ENCODE measurements at regions not wholly inside any gene's neighbourhood (a gene's known extent, or its start where the extent isn't known, plus 50 kb on each side); places are given as distances from the start of the nearest gene placed in this dataset.

GRCh38 chr14:44436458-44436857, 70.6 kb downstream of the FSCB start:
- Histone ChIP-seq H3K4me3 (ENCODE audit: insufficient read depth in 1 of 2, low read depth in 1 of 2, low read length in 2 of 2) (no peak overlapping the region), H2BK5ac (ENCODE audit: low read depth, low read length, poor library complexity, severe bottlenecking) (no peak overlapping the region), H3K36me3 (ENCODE audit: control insufficient read depth in 1 of 2, insufficient read depth in 2 of 2, low read depth in 1 of 2, low read length in 2 of 2) (no peaks in the 10 kb centered on the region), H2AK5ac (ENCODE audit: low read length, severe bottlenecking) (no peak overlapping the region), H3K4ac (ENCODE audit: low read depth in 1 of 2, low read length in 2 of 2) (no peak overlapping the region), H3K9ac (ENCODE audit: low read length) (no peak overlapping the region), H3K9me3 (ENCODE audit: control insufficient read depth, low read length) (peaks cover 3% of the 10 kb centered on the region), H2BK120ac (ENCODE audit: low read depth, low read length) (no peak overlapping the region), H3K27me3 (ENCODE audit: control insufficient read depth in 1 of 2, insufficient read depth in 1 of 2, low read length in 2 of 2) (no peaks in the 10 kb centered on the region), H3K27ac (ENCODE audit: low read length, poor library complexity, severe bottlenecking) (no peak overlapping the region), H2BK15ac (ENCODE audit: low read depth, poor library complexity, severe bottlenecking) (no peak overlapping the region), H3K14ac (ENCODE audit: low read length in 2 of 2) (no peak overlapping the region), H3K4me1 (ENCODE audit: control insufficient read depth, insufficient read depth, low read depth, low read length) (no peaks in the 10 kb centered on the region), H3K23ac (ENCODE audit: low read length in 2 of 2) (no peak overlapping the region), H4K8ac (ENCODE audit: low read length) (no peak overlapping the region), H3K79me1 (replicated peaks; ENCODE audit: low read length, poor library complexity, severe bottlenecking) (no peaks in the 10 kb centered on the region), H3K4me2 (ENCODE audit: low read length, poor library complexity, severe bottlenecking) (no peak overlapping the region), H4K91ac (ENCODE audit: low read length) (no peak overlapping the region), H3K18ac (ENCODE audit: low read depth in 1 of 2, low read length in 2 of 2) (no peak overlapping the region), H2BK12ac (ENCODE audit: low read length in 2 of 2) (no peak overlapping the region), H2AFZ (ENCODE audit: low read depth, low read length) (no peak overlapping the region)
- no peak for DNase-seq

GRCh38 chr14:44428231-44428945, 78.7 kb downstream of the FSCB start:
- no peak overlapping the region for H3K27ac ChIP-seq (ENCODE audit: low read length, poor library complexity, severe bottlenecking)
- H2BK120ac ChIP-seq (ENCODE audit: low read depth, low read length), result no peak overlapping the region
- no peak overlapping the region for H3K23ac ChIP-seq (ENCODE audit: low read length in 2 of 2)
- no peaks in the 10 kb centered on the region for H3K36me3 ChIP-seq (ENCODE audit: control insufficient read depth in 1 of 2, insufficient read depth in 2 of 2, low read depth in 1 of 2, low read length in 2 of 2)
- no peaks in the 10 kb centered on the region for H3K27me3 ChIP-seq (ENCODE audit: control insufficient read depth in 1 of 2, insufficient read depth in 1 of 2, low read length in 2 of 2)
- no peak overlapping the region for H3K4me2 ChIP-seq (ENCODE audit: low read length, poor library complexity, severe bottlenecking)
- no peak overlapping the region for H3K4ac ChIP-seq (ENCODE audit: low read depth in 1 of 2, low read length in 2 of 2)
- no peak overlapping the region for H2AFZ ChIP-seq (ENCODE audit: low read depth, low read length)
- no peak overlapping the region for H2BK5ac ChIP-seq (ENCODE audit: low read depth, low read length, poor library complexity, severe bottlenecking)
- 74% methylated on average over 3 of the region's 3 CpGs for WGBS
- no peaks in the 10 kb centered on the region for H3K4me1 ChIP-seq (ENCODE audit: control insufficient read depth, insufficient read depth, low read depth, low read length)
- no peak overlapping the region for H4K91ac ChIP-seq (ENCODE audit: low read length)
- no peak overlapping the region for H4K8ac ChIP-seq (ENCODE audit: low read length)
- no peak overlapping the region for H3K9ac ChIP-seq (ENCODE audit: low read length)
- no peak overlapping the region for H3K18ac ChIP-seq (ENCODE audit: low read depth in 1 of 2, low read length in 2 of 2)
- H2BK12ac ChIP-seq (ENCODE audit: low read length in 2 of 2), result no peak overlapping the region
- H2AK5ac ChIP-seq (ENCODE audit: low read length, severe bottlenecking), result no peak overlapping the region
- H3K9me3 ChIP-seq (ENCODE audit: control insufficient read depth, low read length), result no peaks in the 10 kb centered on the region
- no peak overlapping the region for H2BK15ac ChIP-seq (ENCODE audit: low read depth, poor library complexity, severe bottlenecking)
- H3K4me3 ChIP-seq (ENCODE audit: insufficient read depth in 1 of 2, low read depth in 1 of 2, low read length in 2 of 2), result no peak overlapping the region
- no peak overlapping the region for H3K14ac ChIP-seq (ENCODE audit: low read length in 2 of 2)
- no peak for DNase-seq
- no peaks in the 10 kb centered on the region for H3K79me1 ChIP-seq (replicated peaks; ENCODE audit: low read length, poor library complexity, severe bottlenecking)

GRCh38 chr14:44422699-44423098, 84.4 kb downstream of the FSCB start:
- no peak overlapping the region for H3K18ac ChIP-seq (ENCODE audit: low read depth in 1 of 2, low read length in 2 of 2)
- H3K4ac ChIP-seq (ENCODE audit: low read depth in 1 of 2, low read length in 2 of 2), result no peak overlapping the region
- H3K4me2 ChIP-seq (ENCODE audit: low read length, poor library complexity, severe bottlenecking), result no peak overlapping the region
- no peak overlapping the region for H3K14ac ChIP-seq (ENCODE audit: low read length in 2 of 2)
- H3K9me3 ChIP-seq (ENCODE audit: control insufficient read depth, low read length), result no peaks in the 10 kb centered on the region
- no peak overlapping the region for H2BK5ac ChIP-seq (ENCODE audit: low read depth, low read length, poor library complexity, severe bottlenecking)
- H4K91ac ChIP-seq (ENCODE audit: low read length), result no peak overlapping the region
- H3K4me3 ChIP-seq (ENCODE audit: insufficient read depth in 1 of 2, low read depth in 1 of 2, low read length in 2 of 2), result no peak overlapping the region
- no peak overlapping the region for H2AK5ac ChIP-seq (ENCODE audit: low read length, severe bottlenecking)
- H3K27me3 ChIP-seq (ENCODE audit: control insufficient read depth in 1 of 2, insufficient read depth in 1 of 2, low read length in 2 of 2), result no peaks in the 10 kb centered on the region
- no peaks in the 10 kb centered on the region for H3K4me1 ChIP-seq (ENCODE audit: control insufficient read depth, insufficient read depth, low read depth, low read length)
- H2AFZ ChIP-seq (ENCODE audit: low read depth, low read length), result no peak overlapping the region
- no peak overlapping the region for H4K8ac ChIP-seq (ENCODE audit: low read length)
- DNase-seq, result no peak
- H3K9ac ChIP-seq (ENCODE audit: low read length), result no peak overlapping the region
- H2BK15ac ChIP-seq (ENCODE audit: low read depth, poor library complexity, severe bottlenecking), result no peak overlapping the region
- H3K36me3 ChIP-seq (ENCODE audit: control insufficient read depth in 1 of 2, insufficient read depth in 2 of 2, low read depth in 1 of 2, low read length in 2 of 2), result no peaks in the 10 kb centered on the region
- 90% methylated on average over 4 of the region's 4 CpGs for WGBS
- H3K79me1 ChIP-seq (replicated peaks; ENCODE audit: low read length, poor library complexity, severe bottlenecking), result no peaks in the 10 kb centered on the region
- H3K27ac ChIP-seq (ENCODE audit: low read length, poor library complexity, severe bottlenecking), result no peak overlapping the region
- no peak overlapping the region for H3K23ac ChIP-seq (ENCODE audit: low read length in 2 of 2)
- H2BK120ac ChIP-seq (ENCODE audit: low read depth, low read length), result no peak overlapping the region
- H2BK12ac ChIP-seq (ENCODE audit: low read length in 2 of 2), result no peak overlapping the region

GRCh38 chr14:44420226-44420625, 86.9 kb downstream of the FSCB start:
- Histone ChIP-seq H3K4me2 (ENCODE audit: low read length, poor library complexity, severe bottlenecking) (no peak overlapping the region), H3K14ac (ENCODE audit: low read length in 2 of 2) (no peak overlapping the region), H2BK120ac (ENCODE audit: low read depth, low read length) (no peak overlapping the region), H3K18ac (ENCODE audit: low read depth in 1 of 2, low read length in 2 of 2) (no peak overlapping the region), H4K8ac (ENCODE audit: low read length) (no peak overlapping the region), H2BK5ac (ENCODE audit: low read depth, low read length, poor library complexity, severe bottlenecking) (no peak overlapping the region), H3K79me1 (replicated peaks; ENCODE audit: low read length, poor library complexity, severe bottlenecking) (no peaks in the 10 kb centered on the region), H2AK5ac (ENCODE audit: low read length, severe bottlenecking) (no peak overlapping the region), H2AFZ (ENCODE audit: low read depth, low read length) (no peak overlapping the region), H3K27ac (ENCODE audit: low read length, poor library complexity, severe bottlenecking) (no peak overlapping the region), H2BK12ac (ENCODE audit: low read length in 2 of 2) (no peak overlapping the region), H3K27me3 (ENCODE audit: control insufficient read depth in 1 of 2, insufficient read depth in 1 of 2, low read length in 2 of 2) (no peaks in the 10 kb centered on the region), H4K91ac (ENCODE audit: low read length) (no peak overlapping the region), H2BK15ac (ENCODE audit: low read depth, poor library complexity, severe bottlenecking) (no peak overlapping the region), H3K4me1 (ENCODE audit: control insufficient read depth, insufficient read depth, low read depth, low read length) (no peaks in the 10 kb centered on the region), H3K36me3 (ENCODE audit: control insufficient read depth in 1 of 2, insufficient read depth in 2 of 2, low read depth in 1 of 2, low read length in 2 of 2) (no peaks in the 10 kb centered on the region), H3K4ac (ENCODE audit: low read depth in 1 of 2, low read length in 2 of 2) (no peak overlapping the region), H3K9ac (ENCODE audit: low read length) (no peak overlapping the region), H3K4me3 (ENCODE audit: insufficient read depth in 1 of 2, low read depth in 1 of 2, low read length in 2 of 2) (no peak overlapping the region), H3K9me3 (ENCODE audit: control insufficient read depth, low read length) (no peaks in the 10 kb centered on the region), H3K23ac (ENCODE audit: low read length in 2 of 2) (no peak overlapping the region)
- no peak for DNase-seq
- no CpG with 5 or more reads among the region's 1 CpG for WGBS

Data from mesenchymal stem cell (in vitro differentiated cells and primary cell).